H9 (cell line): ENCODE measurements at regions not wholly inside any gene's neighbourhood (a gene's known extent, or its start where the extent isn't known, plus 50 kb on each side); places are given as distances from the start of the nearest gene placed in this dataset.

Experiments
- DNase-seq: peaks from one replicate; pipeline ENCODE4 v3.0.0-alpha.2; 2017
- H2AFZ ChIP-seq: one replicate; pipeline ENCODE4 v1.6.1; 2013; ENCODE audit warnings: mild to moderate bottlenecking, low read length, control low read depth, moderate library complexity
- H2AK5ac ChIP-seq: 2 replicates; pipeline ENCODE4 v1.6.1; 2013; ENCODE audit warnings: low read length, control low read depth, mixed read lengths; ENCODE audit not compliant: insufficient read length
- H2BK120ac ChIP-seq: one replicate; pipeline ENCODE4 v1.6.1; 2013; ENCODE audit warnings: low read depth, mild to moderate bottlenecking, low read length, control low read depth, inconsistent platforms; ENCODE audit not compliant: poor library complexity, severe bottlenecking
- H2BK12ac ChIP-seq: 2 replicates; pipeline ENCODE4 v1.6.1; 2013; ENCODE audit warnings: low read length, control low read depth, mixed read lengths, low read depth; ENCODE audit not compliant: insufficient read length
- H2BK15ac ChIP-seq: 2 replicates; pipeline ENCODE4 v1.6.1; 2013; ENCODE audit warnings: low read depth, low read length, control low read depth
- H2BK20ac ChIP-seq: one replicate; pipeline ENCODE4 v1.6.1; 2013; ENCODE audit warnings: low read depth, mild to moderate bottlenecking, low read length, control low read depth, inconsistent platforms; ENCODE audit not compliant: poor library complexity, severe bottlenecking
- H2BK5ac ChIP-seq: 2 replicates; pipeline ENCODE4 v1.6.1; 2013; ENCODE audit warnings: low read length, control low read depth, mixed read lengths; ENCODE audit not compliant: insufficient read length
- H3K14ac ChIP-seq: 2 replicates; pipeline ENCODE4 v1.6.1; 2013; ENCODE audit warnings: low read length, control low read depth; ENCODE audit not compliant: insufficient read depth
- H3K18ac ChIP-seq: 2 replicates; pipeline ENCODE4 v1.6.1; 2013; ENCODE audit warnings: low read depth, mild to moderate bottlenecking, mixed read lengths, low read length, control low read depth; ENCODE audit not compliant: insufficient read length
- H3K23ac ChIP-seq: 2 replicates; pipeline ENCODE4 v1.6.1; 2013; ENCODE audit warnings: low read length, control low read depth, mixed read lengths, low read depth; ENCODE audit not compliant: insufficient read length
- H3K23me2 ChIP-seq: 2 replicates; pipeline ENCODE4 v1.6.1; 2013; ENCODE audit warnings: low read depth, mild to moderate bottlenecking, mixed read lengths, low read length, control low read depth; ENCODE audit not compliant: insufficient read length, poor library complexity, severe bottlenecking
- H3K27ac ChIP-seq: 2 replicates; pipeline ENCODE4 v1.5.1; 2013; ENCODE audit warnings: low read length, control low read depth, mixed read lengths, low read depth; ENCODE audit not compliant: insufficient read length
- H3K27me3 ChIP-seq: 2 replicates; pipeline ENCODE4 v1.6.1; 2013; ENCODE audit warnings: low read length, control low read depth, inconsistent platforms; ENCODE audit not compliant: insufficient read depth
- H3K4ac ChIP-seq: 2 replicates; pipeline ENCODE4 v1.6.1; 2013; ENCODE audit warnings: low read depth, mild to moderate bottlenecking, control low read depth, inconsistent platforms, low read length, moderate library complexity
- H3K4me1 ChIP-seq: 2 replicates; pipeline ENCODE4 v1.6.1; 2013; ENCODE audit warnings: low read length, control low read depth, inconsistent platforms; ENCODE audit not compliant: insufficient read depth
- H3K4me2 ChIP-seq: 2 replicates; pipeline ENCODE4 v1.6.1; 2013; ENCODE audit warnings: low read length, control low read depth, mixed read lengths; ENCODE audit not compliant: insufficient read length, insufficient read depth
- H3K56ac ChIP-seq: 2 replicates; pipeline ENCODE4 v1.6.1; 2013; ENCODE audit warnings: low read depth, mild to moderate bottlenecking, mixed read lengths, low read length, control low read depth; ENCODE audit not compliant: insufficient read length
- H3K79me1 ChIP-seq: 2 replicates; pipeline ENCODE4 v1.6.1; 2013; ENCODE audit warnings: low read depth, mild to moderate bottlenecking, moderate library complexity, low read length, control low read depth, inconsistent platforms; ENCODE audit not compliant: insufficient read depth, poor library complexity, severe bottlenecking
- H3K79me2 ChIP-seq: 2 replicates; pipeline ENCODE4 v1.6.1; 2013; ENCODE audit warnings: low read length, control low read depth, inconsistent platforms; ENCODE audit not compliant: insufficient read depth
- H3K9ac ChIP-seq: 2 replicates; pipeline ENCODE4 v1.6.1; 2013; ENCODE audit warnings: low read length, control low read depth, mixed read lengths; ENCODE audit not compliant: insufficient read length; ENCODE audit errors: extremely low read depth
- H3K9me3 ChIP-seq: one replicate; pipeline ENCODE4 v1.6.1; 2013; ENCODE audit warnings: low read depth, low read length, inconsistent platforms; ENCODE audit not compliant: control insufficient read depth
- H3T11ph ChIP-seq: one replicate; pipeline ENCODE4 v1.6.1; 2013; ENCODE audit warnings: mild to moderate bottlenecking, low read length, control low read depth, inconsistent platforms
- H4K20me1 ChIP-seq: one replicate; pipeline ENCODE4 v1.6.1; 2013; ENCODE audit not compliant: control insufficient read depth, insufficient read length, insufficient read depth
- H4K5ac ChIP-seq: 2 replicates; pipeline ENCODE4 v1.6.1; 2013; ENCODE audit warnings: low read depth, mild to moderate bottlenecking, mixed read lengths, low read length, control low read depth; ENCODE audit not compliant: insufficient read length
- H4K8ac ChIP-seq: replicated peaks from 2 replicates; pipeline ENCODE4 v1.6.1; 2013; ENCODE audit warnings: low read length, control low read depth, mixed read lengths, low read depth; ENCODE audit not compliant: insufficient read length
- H4K91ac ChIP-seq: 2 replicates; pipeline ENCODE4 v1.6.1; 2013; ENCODE audit warnings: low read depth, mild to moderate bottlenecking, moderate library complexity, mixed read lengths, low read length, control low read depth; ENCODE audit not compliant: insufficient read length
- H3K27ac Mint-ChIP-seq, 3 experiments: 2 replicates in 2 of 3; 3 replicates in 1 of 3; pipeline ENCODE4 v1.8.0; 2020 to 2021; ENCODE audit warnings: mixed read lengths in 3 of 3, mild to moderate bottlenecking in 1 of 3, moderate library complexity in 1 of 3
- H3K27me3 Mint-ChIP-seq: 2 replicates; pipeline ENCODE4 v1.8.0; 2021; ENCODE audit warnings: low read depth, mild to moderate bottlenecking, moderate library complexity, mixed read lengths
- H3K36me3 Mint-ChIP-seq, 3 experiments: 2 replicates in 2 of 3; 3 replicates in 1 of 3; pipeline ENCODE4 v1.8.0; 2020 to 2021; ENCODE audit warnings: low read depth in 3 of 3, mixed read lengths in 3 of 3; ENCODE audit not compliant: insufficient read depth in 1 of 3
- H3K4me1 Mint-ChIP-seq, 2 experiments: 2 replicates each; pipeline ENCODE4 v1.8.0; 2020; ENCODE audit warnings: mixed read lengths in 2 of 2
- H3K4me3 Mint-ChIP-seq, 2 experiments: 2 replicates in 1 of 2; 3 replicates in 1 of 2; pipeline ENCODE4 v1.8.0; 2020 to 2021; ENCODE audit warnings: mild to moderate bottlenecking in 2 of 2, mixed read lengths in 2 of 2, moderate library complexity in 1 of 2
- H3K9me3 Mint-ChIP-seq, 2 experiments: 2 replicates in 1 of 2; 3 replicates in 1 of 2; pipeline ENCODE4 v1.8.0; 2020; ENCODE audit warnings: mild to moderate bottlenecking in 2 of 2, mixed read lengths in 2 of 2, moderate library complexity in 1 of 2
- WGBS: extraction: QIAGEN DNeasy Blood & Tissue Kit; methylation state at CpG from one replicate; pipeline ENCODE4 v1.1.7; 2013; ENCODE audit warnings: missing lambda C conversion rate, low lambda C conversion rate, mixed read lengths; ENCODE audit not compliant: insufficient read length; ENCODE audit errors: extremely low coverage; 5-methylcytosine and 5-hydroxymethylcytosine counted together
- TF ChIP-seq, protein P1 (sequence below): fragments of 200-600 bp; sonication (generic); conservative IDR thresholded peaks from 3 replicates; pipeline ENCODE4 v1.8.0; 2021; ENCODE audit warnings: antibody characterized with exemption, mild to moderate bottlenecking

DNA sequence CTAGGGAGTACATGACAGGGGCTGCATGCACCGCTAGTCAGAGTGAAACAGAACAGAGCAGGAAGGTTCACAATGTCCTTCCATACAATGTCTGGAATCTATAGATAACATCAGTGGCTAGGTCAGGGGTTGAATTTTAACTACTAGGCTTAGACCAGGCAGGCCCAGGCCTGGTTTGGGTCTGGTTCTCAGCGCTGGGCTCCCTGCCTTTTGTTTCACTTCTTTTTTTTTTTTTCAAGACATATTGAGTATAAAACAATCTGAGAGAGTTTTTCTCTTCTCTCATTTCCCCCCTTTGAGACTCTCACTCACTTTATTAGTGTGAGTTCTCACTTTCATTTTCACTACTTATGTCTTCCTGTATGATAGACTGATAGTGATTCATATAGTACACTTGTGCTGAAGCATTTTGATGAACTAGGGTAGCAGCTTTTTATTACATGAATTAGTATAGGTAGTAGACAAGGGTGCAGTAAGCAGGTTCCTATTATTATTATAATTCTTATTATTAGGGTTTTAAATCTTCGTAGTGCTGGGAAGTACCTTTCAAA, 120.0 kb upstream of the ZDHHC15 start:
- Histone ChIP-seq H4K91ac (no peak overlapping the region), H3K27ac (no peak overlapping the region), H3K23me2 (no peaks in the 10 kb centered on the region), H3K4me2 (no peak overlapping the region), H2BK120ac (no peak overlapping the region), H2AK5ac (no peak overlapping the region), H3K4me1 (no peaks in the 10 kb centered on the region), H2BK5ac (no peak overlapping the region), H3K27me3 (no peaks in the 10 kb centered on the region), H3K14ac (no peak overlapping the region), H3K4ac (no peak overlapping the region), H4K8ac (no peak overlapping the region), H3K79me2 (no peaks in the 10 kb centered on the region), H2BK15ac (no peak overlapping the region), H3K9me3 (peaks cover 24% of the 10 kb centered on the region), H2BK12ac (no peak overlapping the region), H2AFZ (no peak overlapping the region), H3K18ac (no peak overlapping the region), H2BK20ac (no peak overlapping the region), H3T11ph (no peak overlapping the region), H3K9ac (no peak overlapping the region), H4K20me1 (no peaks in the 10 kb centered on the region), H3K79me1 (no peaks in the 10 kb centered on the region), H3K56ac (no peak overlapping the region), H3K23ac (no peak overlapping the region), H4K5ac (no peak overlapping the region)
- WGBS: no CpG with 5 or more reads among the region's 3 CpGs
- H3K27me3 Mint-ChIP-seq: no peaks in the 10 kb centered on the region
- TF ChIP-seq, protein P1, sequence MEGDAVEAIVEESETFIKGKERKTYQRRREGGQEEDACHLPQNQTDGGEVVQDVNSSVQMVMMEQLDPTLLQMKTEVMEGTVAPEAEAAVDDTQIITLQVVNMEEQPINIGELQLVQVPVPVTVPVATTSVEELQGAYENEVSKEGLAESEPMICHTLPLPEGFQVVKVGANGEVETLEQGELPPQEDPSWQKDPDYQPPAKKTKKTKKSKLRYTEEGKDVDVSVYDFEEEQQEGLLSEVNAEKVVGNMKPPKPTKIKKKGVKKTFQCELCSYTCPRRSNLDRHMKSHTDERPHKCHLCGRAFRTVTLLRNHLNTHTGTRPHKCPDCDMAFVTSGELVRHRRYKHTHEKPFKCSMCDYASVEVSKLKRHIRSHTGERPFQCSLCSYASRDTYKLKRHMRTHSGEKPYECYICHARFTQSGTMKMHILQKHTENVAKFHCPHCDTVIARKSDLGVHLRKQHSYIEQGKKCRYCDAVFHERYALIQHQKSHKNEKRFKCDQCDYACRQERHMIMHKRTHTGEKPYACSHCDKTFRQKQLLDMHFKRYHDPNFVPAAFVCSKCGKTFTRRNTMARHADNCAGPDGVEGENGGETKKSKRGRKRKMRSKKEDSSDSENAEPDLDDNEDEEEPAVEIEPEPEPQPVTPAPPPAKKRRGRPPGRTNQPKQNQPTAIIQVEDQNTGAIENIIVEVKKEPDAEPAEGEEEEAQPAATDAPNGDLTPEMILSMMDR: no peak
- no peak overlapping the region for H3K27ac Mint-ChIP-seq
- DNase-seq: no peak
- H3K4me3 Mint-ChIP-seq: no peak overlapping the region
- H3K36me3 Mint-ChIP-seq: peaks cover 4 to 7% (median 5%) of the 10 kb centered on the region in 3 experiments
- H3K9me3 Mint-ChIP-seq: peaks cover 55 to 80% of the 10 kb centered on the region in 2 experiments
- H3K4me1 Mint-ChIP-seq: peaks cover 0 to 2% of the 10 kb centered on the region in 2 experiments; a peak in 1 of 4 replicates
